ENCODE measurements at regions not wholly inside any gene's neighbourhood (a gene's known extent, or its start where the extent isn't known, plus 50 kb on each side); places are given as distances from the start of the nearest gene placed in this dataset.

DNA sequence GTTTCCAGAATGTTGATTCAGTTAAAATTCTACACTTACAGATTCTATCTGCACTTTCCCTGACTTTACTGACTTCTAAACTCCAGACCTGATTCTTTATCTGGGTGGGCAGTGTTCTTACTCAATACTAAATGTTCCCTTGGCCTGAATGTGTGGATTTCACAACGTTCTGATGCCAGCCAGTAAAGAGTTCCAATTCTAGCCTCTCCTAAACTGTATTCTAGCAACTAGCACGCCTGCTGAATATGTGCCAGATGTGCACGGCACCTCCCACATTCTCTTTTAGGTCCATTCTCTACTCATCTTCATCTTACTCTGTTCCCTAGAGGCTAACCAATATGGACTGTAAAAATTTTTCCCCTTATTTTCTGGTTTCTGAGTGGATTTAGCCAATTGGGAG is 479.5 kb upstream of the AGTR1 start:
- ATAC-seq: no peak

DNA sequence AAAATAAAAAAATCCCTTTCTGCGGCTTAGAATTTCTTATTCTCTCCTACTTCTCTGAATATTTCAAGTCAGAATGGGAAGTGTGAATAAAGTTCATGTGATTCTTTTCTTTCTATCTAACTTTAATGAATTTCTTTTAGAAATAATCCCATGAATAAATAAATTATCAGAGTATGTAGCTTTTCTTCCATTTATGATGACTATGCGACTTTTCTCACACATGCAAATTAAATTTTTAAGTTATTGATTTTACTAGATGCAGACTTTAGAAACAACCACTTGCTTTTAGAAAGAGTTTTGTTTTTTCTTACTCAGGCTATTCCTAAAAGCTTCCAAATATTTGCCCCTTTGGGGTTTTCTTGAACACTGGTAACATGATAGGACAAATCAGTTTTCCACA is 477.7 kb upstream of the AGTR1 start:
- TF ChIP-seq, protein P1, sequence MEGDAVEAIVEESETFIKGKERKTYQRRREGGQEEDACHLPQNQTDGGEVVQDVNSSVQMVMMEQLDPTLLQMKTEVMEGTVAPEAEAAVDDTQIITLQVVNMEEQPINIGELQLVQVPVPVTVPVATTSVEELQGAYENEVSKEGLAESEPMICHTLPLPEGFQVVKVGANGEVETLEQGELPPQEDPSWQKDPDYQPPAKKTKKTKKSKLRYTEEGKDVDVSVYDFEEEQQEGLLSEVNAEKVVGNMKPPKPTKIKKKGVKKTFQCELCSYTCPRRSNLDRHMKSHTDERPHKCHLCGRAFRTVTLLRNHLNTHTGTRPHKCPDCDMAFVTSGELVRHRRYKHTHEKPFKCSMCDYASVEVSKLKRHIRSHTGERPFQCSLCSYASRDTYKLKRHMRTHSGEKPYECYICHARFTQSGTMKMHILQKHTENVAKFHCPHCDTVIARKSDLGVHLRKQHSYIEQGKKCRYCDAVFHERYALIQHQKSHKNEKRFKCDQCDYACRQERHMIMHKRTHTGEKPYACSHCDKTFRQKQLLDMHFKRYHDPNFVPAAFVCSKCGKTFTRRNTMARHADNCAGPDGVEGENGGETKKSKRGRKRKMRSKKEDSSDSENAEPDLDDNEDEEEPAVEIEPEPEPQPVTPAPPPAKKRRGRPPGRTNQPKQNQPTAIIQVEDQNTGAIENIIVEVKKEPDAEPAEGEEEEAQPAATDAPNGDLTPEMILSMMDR (IDR thresholded peaks at IDR 0.05): no peak
- no peak for TF ChIP-seq POLR2A (IDR thresholded peaks at IDR 0.05)
- H3K9me3 ChIP-seq: no peaks in the 10 kb centered on the region
- H3K36me3 ChIP-seq: no peaks in the 10 kb centered on the region
- H3K4me3 ChIP-seq: no peak overlapping the region
- intact Hi-C loops (cut with DNase I): no loop called here
- ATAC-seq (no peak), DNase-seq (no peak)
- H3K27ac ChIP-seq: no peak overlapping the region
- H3K4me1 ChIP-seq: no peaks in the 10 kb centered on the region
- no peaks in the 10 kb centered on the region for H3K27me3 ChIP-seq
- WGBS, 4 donors: 93 to 95% (median 95%) methylated on average over 2 of the region's 2 CpGs

More for the DNA sequence above, 479.5 kb upstream of the AGTR1 start:
- Histone ChIP-seq H3K4me1 (no peaks in the 10 kb centered on the region), H3K36me3 (no peaks in the 10 kb centered on the region), H3K27ac (no peak overlapping the region), H3K27me3 (no peaks in the 10 kb centered on the region), H3K9me3 (no peaks in the 10 kb centered on the region), H3K4me3 (no peak overlapping the region)
- 49 to 59% (median 55%) methylated on average over 3 of the region's 3 CpGs for WGBS, 4 donors
- intact Hi-C loops (cut with DNase I): no loop called here
- no peak for DNase-seq
- TF ChIP-seq POLR2A (IDR thresholded peaks at IDR 0.05): no peak
- TF ChIP-seq, protein P1 (IDR thresholded peaks at IDR 0.05): no peak

DNA sequence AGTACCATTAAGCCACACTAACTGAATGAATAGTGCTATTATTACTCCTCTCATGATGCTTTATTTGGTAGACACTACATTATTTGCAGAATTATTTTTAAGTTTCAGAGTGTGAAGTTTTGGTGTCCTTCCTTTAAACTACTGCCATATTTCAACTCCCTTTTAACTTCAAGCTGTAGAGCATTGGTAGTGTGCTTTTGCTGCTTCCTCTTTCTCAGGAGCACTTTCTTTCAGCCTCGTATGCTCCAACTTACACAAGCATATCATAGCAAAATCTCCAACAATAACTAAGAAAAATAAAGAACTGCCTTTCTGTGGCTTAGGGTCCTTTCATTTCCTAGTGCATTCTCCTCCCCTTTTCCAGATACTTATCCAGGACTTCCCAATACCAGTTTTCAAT is 476.4 kb upstream of the AGTR1 start:
- H3K27me3 ChIP-seq: no peaks in the 10 kb centered on the region
- no peak overlapping the region for H3K4me3 ChIP-seq
- no peaks in the 10 kb centered on the region for H3K4me1 ChIP-seq
- DNase-seq: no peak
- H3K36me3 ChIP-seq: no peaks in the 10 kb centered on the region
- intact Hi-C loops (cut with DNase I): no loop called here
- TF ChIP-seq, protein P1 (IDR thresholded peaks at IDR 0.05): no peak
- no peak for TF ChIP-seq POLR2A (IDR thresholded peaks at IDR 0.05)
- no peak overlapping the region for H3K27ac ChIP-seq
- ATAC-seq: no peak
- H3K9me3 ChIP-seq: no peaks in the 10 kb centered on the region
- 53 to 75% (median 62%) methylated on average over 1 of the region's 1 CpG for WGBS, 4 donors

DNA sequence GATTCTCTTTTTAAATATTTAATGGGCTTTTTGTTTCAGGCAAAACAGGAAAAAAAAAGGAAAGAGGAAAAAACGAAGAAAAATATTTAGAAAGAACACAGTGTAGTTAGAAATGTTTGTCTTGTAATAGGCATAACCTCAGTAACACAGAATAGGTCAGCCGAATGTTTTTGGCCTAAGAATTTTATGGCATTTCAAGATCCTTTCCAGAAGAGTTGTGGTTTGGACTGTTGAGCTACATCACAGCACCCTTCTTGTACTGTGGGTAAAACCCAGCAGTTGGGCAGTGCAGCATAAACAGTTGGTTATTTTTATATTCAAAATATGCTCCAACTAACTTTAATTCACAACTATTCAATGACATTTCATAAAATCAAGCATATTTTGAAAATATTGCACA is 474.4 kb upstream of the AGTR1 start:
- H3K4me1 ChIP-seq: no peaks in the 10 kb centered on the region
- H3K4me3 ChIP-seq: no peak overlapping the region
- ATAC-seq (no peak), DNase-seq (no peak)
- no peaks in the 10 kb centered on the region for H3K9me3 ChIP-seq
- intact Hi-C loops (cut with DNase I): no loop called here
- TF ChIP-seq, protein P1 (IDR thresholded peaks at IDR 0.05): no peak
- TF ChIP-seq POLR2A (IDR thresholded peaks at IDR 0.05): no peak
- no peak overlapping the region for H3K27ac ChIP-seq
- WGBS, 4 donors: 55 to 69% (median 62%) methylated on average over 2 of the region's 2 CpGs
- H3K36me3 ChIP-seq: no peaks in the 10 kb centered on the region
- no peaks in the 10 kb centered on the region for H3K27me3 ChIP-seq
